Stimulated activated CD8-positive, alpha-beta memory T cell treated with anti-CD3 and anti-CD28 coated beads, Interleukin-12 subunit alpha, Interleukin-12 subunit beta, amount 100 ng/mL, for 24 hours (primary cell): ENCODE measurements at regions not wholly inside any gene's neighbourhood (a gene's known extent, or its start where the extent isn't known, plus 50 kb on each side); places are given as distances from the start of the nearest gene placed in this dataset.

ENCODE experiments used
- DNase-seq: peaks from one replicate; pipeline ENCODE4 v3.0.0-alpha.2; 2020; ENCODE audit errors: extremely low read depth

- DNase-seq = no peak
Measured at GRCh38 chr10:118107541-118107940, 60.8 kb upstream of the RAB11FIP2 start.

- DNase-seq = no peak
Measured at GRCh38 chr10:118107040-118107439, 60.3 kb upstream of the RAB11FIP2 start.

- DNase-seq = no peak
Measured at GRCh38 chr10:118106426-118106825, 59.7 kb upstream of the RAB11FIP2 start.

- DNase-seq = no peak
Measured at GRCh38 chr10:118102121-118102520, 55.4 kb upstream of the RAB11FIP2 start.

- DNase-seq = no peak
Measured at GRCh38 chr10:118101501-118101900, 54.8 kb upstream of the RAB11FIP2 start.
